ENCODE measurements at regions not wholly inside any gene's neighbourhood (a gene's known extent, or its start where the extent isn't known, plus 50 kb on each side); places are given as distances from the start of the nearest gene placed in this dataset.

- TF ChIP-seq CTCF (IDR thresholded peaks at IDR 0.05) (no peak), EZH2phosphoT487 (IDR thresholded peaks at IDR 0.05) (no peak)
Observed at GRCh38 chr14:65877624-65878023, 465.1 kb downstream of the FUT8 start.

Measured in neural progenitor cell (in vitro differentiated cells).